ENCODE measurements at regions not wholly inside any gene's neighbourhood (a gene's known extent, or its start where the extent isn't known, plus 50 kb on each side); places are given as distances from the start of the nearest gene placed in this dataset.

DNA sequence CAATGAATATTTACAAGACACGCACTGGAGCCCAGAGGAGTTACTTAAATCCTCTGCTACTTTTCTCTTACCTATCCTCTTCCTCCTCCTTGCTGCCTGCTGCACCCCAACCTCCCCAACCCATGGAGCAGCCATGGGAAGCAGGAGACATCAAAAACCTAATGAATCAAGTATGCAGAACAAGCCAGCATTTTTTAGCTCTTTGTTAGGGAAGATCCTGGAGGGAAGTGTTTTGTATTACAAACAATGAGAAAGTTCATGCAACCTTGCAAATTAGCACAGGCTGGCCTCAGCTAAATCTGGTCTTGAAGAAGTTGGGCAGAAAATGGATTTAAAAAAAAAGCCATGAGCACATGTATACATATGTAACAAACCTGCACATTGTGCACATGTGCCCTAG is 498.8 kb downstream of the KIF4B start:
- Histone ChIP-seq H3K4me3 (replicated peaks in 1 of 2; ENCODE audit: low read depth in 1 of 2, low read length in 2 of 2) (no peak overlapping the region), H3K27ac (ENCODE audit: low read depth, low read length) (no peak overlapping the region), H3K36me3 (ENCODE audit: control insufficient read depth in 1 of 2, insufficient read depth in 2 of 2, low read length in 2 of 2) (no peaks in the 10 kb centered on the region), H3K4me1 (ENCODE audit: control insufficient read depth in 1 of 2, insufficient read depth in 2 of 2, low read length in 2 of 2) (no peaks in the 10 kb centered on the region), H3K79me2 (ENCODE audit: insufficient read depth, low read length) (no peaks in the 10 kb centered on the region), H3K4me2 (ENCODE audit: low read length) (no peak overlapping the region), H4K20me1 (ENCODE audit: insufficient read depth) (no peaks in the 10 kb centered on the region; the same call in 1 of the 2 replicates), H2AFZ (ENCODE audit: low read depth, low read length, poor library complexity, severe bottlenecking) (no peak overlapping the region), H3K9me2 (ENCODE audit: insufficient read depth) (no peaks in the 10 kb centered on the region), H3K9me3 (ENCODE audit: control insufficient read depth in 1 of 2, insufficient read depth in 1 of 2, low read depth in 1 of 2, low read length in 2 of 2) (no peaks in the 10 kb centered on the region; a peak in 1 of 4 replicates), H3K27me3 (ENCODE audit: insufficient read depth, low read length) (no peaks in the 10 kb centered on the region), H3K9ac (ENCODE audit: low read length) (no peak overlapping the region)
- ChIA-PET RAD21 (ENCODE audit: low non-redundant PET in 1 of 2, low total read pairs in 2 of 2, uncharacterized antibody in 2 of 2, unreplicated experiment in 2 of 2) (no interaction called here), POLR2A (no interaction called here), CTCF (no interaction called here)
- TF ChIP-seq EZH2phosphoT487 (IDR thresholded peaks at IDR 0.05; ENCODE audit: borderline replicate concordance) = no peak
- no peak for TF ChIP-seq JUND (IDR thresholded peaks at IDR 0.05)
- no peak for TF ChIP-seq ZFX (IDR thresholded peaks at IDR 0.05)
- intact Hi-C loops (cut with micrococcal nuclease) = no loop called here
- no peak for ATAC-seq
- BruUV-seq (replicated peaks) = no TSS peak
- DNase-seq (ENCODE audit: low read depth, low spot score) = no peak

DNA sequence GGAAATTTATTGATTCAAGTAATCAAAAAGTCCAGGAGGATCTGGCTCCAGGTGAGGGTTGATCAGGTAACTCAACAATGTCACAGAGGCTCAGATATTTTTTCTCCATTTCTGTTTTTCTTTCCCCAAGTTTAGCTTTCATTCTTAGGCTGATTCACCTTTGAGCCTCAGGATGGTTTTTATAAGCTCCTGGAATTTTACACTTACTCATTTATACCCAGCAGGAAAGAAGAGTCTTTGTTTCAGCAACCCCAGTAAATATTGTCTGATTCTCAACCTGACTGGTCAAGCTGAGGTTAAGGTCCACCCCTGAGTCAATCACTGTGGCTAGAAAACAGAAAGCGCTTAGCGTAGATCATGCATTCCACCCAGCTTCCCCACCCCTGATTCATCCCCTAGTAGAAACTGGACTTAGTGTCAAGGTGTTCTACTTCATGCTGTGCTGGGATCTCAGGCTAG is 500.6 kb downstream of the KIF4B start:
- Histone ChIP-seq H4K20me1 (ENCODE audit: insufficient read depth) (no peaks in the 10 kb centered on the region; the same call in 1 of the 2 replicates), H3K9me2 (ENCODE audit: insufficient read depth) (no peaks in the 10 kb centered on the region), H3K27me3 (ENCODE audit: insufficient read depth, low read length) (no peaks in the 10 kb centered on the region), H3K9me3 (ENCODE audit: control insufficient read depth in 1 of 2, insufficient read depth in 1 of 2, low read depth in 1 of 2, low read length in 2 of 2) (no peaks in the 10 kb centered on the region; a peak in 1 of 4 replicates), H3K9ac (ENCODE audit: low read length) (no peak overlapping the region), H3K36me3 (ENCODE audit: control insufficient read depth in 1 of 2, insufficient read depth in 2 of 2, low read length in 2 of 2) (no peaks in the 10 kb centered on the region), H3K4me2 (ENCODE audit: low read length) (no peak overlapping the region), H3K27ac (ENCODE audit: low read depth, low read length) (no peak overlapping the region), H3K4me1 (ENCODE audit: control insufficient read depth in 1 of 2, insufficient read depth in 2 of 2, low read length in 2 of 2) (no peaks in the 10 kb centered on the region), H2AFZ (ENCODE audit: low read depth, low read length, poor library complexity, severe bottlenecking) (no peak overlapping the region), H3K4me3 (replicated peaks in 1 of 2; ENCODE audit: low read depth in 1 of 2, low read length in 2 of 2) (no peak overlapping the region), H3K79me2 (ENCODE audit: insufficient read depth, low read length) (no peaks in the 10 kb centered on the region)
- no TSS peak for BruUV-seq (replicated peaks)
- intact Hi-C loops (cut with micrococcal nuclease) = no loop called here
- DNase-seq (ENCODE audit: low read depth, low spot score) (no peak), ATAC-seq (no peak)
- ChIA-PET POLR2A (no interaction called here), RAD21 (ENCODE audit: low non-redundant PET in 1 of 2, low total read pairs in 2 of 2, uncharacterized antibody in 2 of 2, unreplicated experiment in 2 of 2) (no interaction called here), CTCF (no interaction called here)
- no peak for TF ChIP-seq SP1 (IDR thresholded peaks at IDR 0.05; ENCODE audit: low read depth)
- TF ChIP-seq TCF7L2 (IDR thresholded peaks at IDR 0.05; ENCODE audit: borderline replicate concordance, extremely low read depth, insufficient read depth, insufficient read length) = no peak
- no peak for TF ChIP-seq RAD21 (IDR thresholded peaks at IDR 0.05; ENCODE audit: low read depth)
